ENCODE measurements at regions not wholly inside any gene's neighbourhood (a gene's known extent, or its start where the extent isn't known, plus 50 kb on each side); places are given as distances from the start of the nearest gene placed in this dataset.

- Histone ChIP-seq H3K9me3 (peaks cover 0 to 6% of the 10 kb centered on the region in 2 donors), H3K36me3 (no peaks in the 10 kb centered on the region), H3K27ac (no peak overlapping the region), H3K4me1 (no peaks in the 10 kb centered on the region), H3K4me3 (no peak overlapping the region), H3K27me3 (no peaks in the 10 kb centered on the region)
- no peak for TF ChIP-seq CTCF (IDR thresholded peaks at IDR 0.05)
- DNase-seq (ENCODE audit: low spot score): no peak
Observed at GRCh38 chr13:111469916-111470506, 149.6 kb downstream of the TEX29 start.

GRCh38 chr13:111470933-111471332 is 150.5 kb downstream of the TEX29 start:
- DNase-seq (ENCODE audit: low spot score): no peak
- no peaks in the 10 kb centered on the region for H3K27me3 ChIP-seq
- no peak overlapping the region for H3K27ac ChIP-seq
- H3K36me3 ChIP-seq: no peaks in the 10 kb centered on the region
- no peaks in the 10 kb centered on the region for H3K4me1 ChIP-seq
- no peak overlapping the region for H3K4me3 ChIP-seq
- TF ChIP-seq CTCF (IDR thresholded peaks at IDR 0.05): no peak
- H3K9me3 ChIP-seq: peaks cover 0 to 6% of the 10 kb centered on the region in 2 donors

GRCh38 chr13:111472083-111472482 is 151.6 kb downstream of the TEX29 start:
- H3K27me3 ChIP-seq: no peaks in the 10 kb centered on the region
- no peak for DNase-seq (ENCODE audit: low spot score)
- no peak overlapping the region for H3K27ac ChIP-seq
- H3K36me3 ChIP-seq: no peaks in the 10 kb centered on the region
- H3K4me3 ChIP-seq: no peak overlapping the region
- no peaks in the 10 kb centered on the region for H3K4me1 ChIP-seq
- TF ChIP-seq CTCF (IDR thresholded peaks at IDR 0.05): no peak
- H3K9me3 ChIP-seq: no peaks in the 10 kb centered on the region

GRCh38 chr13:111472559-111473460 is 152.4 kb downstream of the TEX29 start:
- no peak for DNase-seq (ENCODE audit: low spot score)
- Histone ChIP-seq H3K27me3 (no peaks in the 10 kb centered on the region), H3K4me1 (no peaks in the 10 kb centered on the region), H3K27ac (no peak overlapping the region), H3K4me3 (no peak overlapping the region), H3K9me3 (no peaks in the 10 kb centered on the region), H3K36me3 (no peaks in the 10 kb centered on the region)
- no peak for TF ChIP-seq CTCF (IDR thresholded peaks at IDR 0.05)

GRCh38 chr13:111474136-111475002 is 153.9 kb downstream of the TEX29 start:
- Histone ChIP-seq H3K36me3 (no peaks in the 10 kb centered on the region), H3K27me3 (no peaks in the 10 kb centered on the region), H3K4me1 (no peaks in the 10 kb centered on the region), H3K9me3 (no peaks in the 10 kb centered on the region), H3K27ac (no peak overlapping the region), H3K4me3 (no peak overlapping the region)
- peak; percentile 36 to 70 for TF ChIP-seq CTCF (IDR thresholded peaks at IDR 0.05)
- peak; percentile 50 for DNase-seq (ENCODE audit: low spot score)
